HCT116 (cell line): ENCODE measurements at regions not wholly inside any gene's neighbourhood (a gene's known extent, or its start where the extent isn't known, plus 50 kb on each side); places are given as distances from the start of the nearest gene placed in this dataset.

Experiments
- ATF3 ChIP-seq: IDR thresholded peaks from 2 replicates; pipeline ENCODE4 v1.6.1; 2012
- CEBPB ChIP-seq: IDR thresholded peaks from 2 replicates; pipeline ENCODE4 v1.6.1; 2012; ENCODE audit warnings: low read depth
- CTCF ChIP-seq, 3 experiments: fragments of 200-600 bp in 1 of 3; sonication (generic) in 1 of 3; IDR thresholded peaks in 2 of 3; conservative IDR thresholded peaks in 1 of 3; 2 replicates each; pipeline ENCODE4 v1.5.1; 2012 to 2017; ENCODE audit warnings: low read depth in 2 of 3, low read length in 2 of 3, antibody characterized with exemption in 1 of 3, borderline replicate concordance in 1 of 3, control low read depth in 1 of 3, mild to moderate bottlenecking in 1 of 3, mixed read lengths in 1 of 3, mixed run types in 1 of 3, moderate library complexity in 1 of 3; ENCODE audit not compliant: insufficient read depth in 1 of 3
- EZH2 ChIP-seq: fragments of 200-600 bp; sonication (generic); IDR thresholded peaks from 2 replicates; pipeline ENCODE4 v1.6.1; 2017; ENCODE audit warnings: antibody characterized with exemption, mixed run types
- MAX ChIP-seq: IDR thresholded peaks from 2 replicates; pipeline ENCODE4 v1.6.1; 2012
- POLR2A ChIP-seq: IDR thresholded peaks from 2 replicates; pipeline ENCODE4 v1.7.0; 2011; ENCODE audit warnings: borderline replicate concordance; ENCODE audit not compliant: insufficient read depth, insufficient read length; ENCODE audit errors: extremely low read depth
- POLR2AphosphoS5 ChIP-seq: IDR thresholded peaks from 2 replicates; pipeline ENCODE4 v1.6.1; 2011; ENCODE audit warnings: mild to moderate bottlenecking, low read depth, low read length, moderate library complexity
- RAD21 ChIP-seq: IDR thresholded peaks from 2 replicates; pipeline ENCODE4 v1.6.1; 2012; ENCODE audit warnings: low read depth, mild to moderate bottlenecking
- SIN3A ChIP-seq: IDR thresholded peaks from 2 replicates; pipeline ENCODE4 v1.6.1; 2012; ENCODE audit warnings: low read depth
- YY1 ChIP-seq: IDR thresholded peaks from 2 replicates; pipeline ENCODE4 v1.6.1; 2011; ENCODE audit warnings: low read length, low read depth, moderate library complexity, mild to moderate bottlenecking; ENCODE audit not compliant: insufficient replicate concordance; ENCODE audit errors: extremely low read depth
- ZBTB33 ChIP-seq: IDR thresholded peaks from 2 replicates; pipeline ENCODE4 v1.6.1; 2011; ENCODE audit warnings: mild to moderate bottlenecking, low read length, moderate library complexity; ENCODE audit not compliant: insufficient replicate concordance; ENCODE audit errors: extremely low read depth
- ZFX ChIP-seq: fragments of 450-650 bp; IDR thresholded peaks from 2 replicates; pipeline ENCODE4 v1.6.1; 2017
- ZNF274 ChIP-seq: fragments of 200-500 bp; sonication (Bioruptor generic); IDR thresholded peaks from 2 replicates; pipeline ENCODE4 v1.6.1; 2014; ENCODE audit warnings: mild to moderate bottlenecking, low read depth, low read length, inconsistent platforms

- no peak for TF ChIP-seq CTCF (IDR thresholded peaks at IDR 0.05 in 2 of 3, conservative IDR thresholded peaks at IDR 0.05 in 1 of 3; ENCODE audit: borderline replicate concordance in 1 of 3, insufficient read depth in 1 of 3, low read depth in 2 of 3, low read length in 2 of 3)
- TF ChIP-seq ZNF274, result no peak
- no peak for TF ChIP-seq POLR2AphosphoS5
- no peak for TF ChIP-seq YY1
- TF ChIP-seq MAX, result no peak
- no peak for TF ChIP-seq RAD21
- TF ChIP-seq EZH2, result no peak
- no peak for TF ChIP-seq POLR2A
- TF ChIP-seq ZFX, result no peak
- TF ChIP-seq SIN3A, result no peak
- no peak for TF ChIP-seq ZBTB33
- no peak for TF ChIP-seq ATF3
- TF ChIP-seq CEBPB, result no peak
These were observed 116.9 kb downstream of the ACKR3 start for GRCh38 chr2:236686561-236686960.
